H1 (cell line): ENCODE measurements at regions not wholly inside any gene's neighbourhood (a gene's known extent, or its start where the extent isn't known, plus 50 kb on each side); places are given as distances from the start of the nearest gene placed in this dataset.

Source experiments
- CTCF ChIA-PET: fragments of 300-600 bp; sonication (Branson Sonifier 250); formaldehyde crosslinking; loops from one replicate; lab custom pipeline; 2021; ENCODE audit not compliant: partially characterized antibody; lab: Charles Lee
- POLR2A ChIA-PET: fragments of 300-600 bp; sonication (Branson Sonifier 250); formaldehyde crosslinking; loops from one replicate; lab custom pipeline; 2021; ENCODE audit warnings: inconsistent platforms; ENCODE audit not compliant: partially characterized antibody; lab: Charles Lee
- DNase-seq, 2 experiments: peaks; one replicate each; pipeline versions ENCODE4 v3.0.0 to v3.0.0-alpha.2; 2010 to 2022; ENCODE audit warnings: low spot score in 2 of 2, low read depth in 1 of 2, mixed read lengths in 1 of 2
- FAIRE-seq: peaks from 2 replicates; lab custom pipeline; 2011; peaks lifted over from hg19 to GRCh38; lab: Jason Lieb, UNC
- H2AFZ ChIP-seq: 2 replicates; pipeline ENCODE4 v1.8.1; 2012; ENCODE audit warnings: low read length, inconsistent platforms
- H2AK5ac ChIP-seq: 2 replicates; pipeline ENCODE4 v1.6.1; 2013; ENCODE audit warnings: low read depth, low read length
- H2BK120ac ChIP-seq: replicated peaks from 2 replicates; pipeline ENCODE3; 2013; ENCODE audit warnings: low read depth, low read length, inconsistent platforms
- H2BK12ac ChIP-seq: 2 replicates; pipeline ENCODE4 v1.6.1; 2013; ENCODE audit warnings: low read depth, low read length
- H2BK15ac ChIP-seq: 2 replicates; pipeline ENCODE4 v1.6.1; 2013; ENCODE audit warnings: low read length
- H2BK20ac ChIP-seq: 2 replicates; pipeline ENCODE4 v1.6.1; 2013; ENCODE audit warnings: low read length
- H2BK5ac ChIP-seq: 2 replicates; pipeline ENCODE4 v1.6.1; 2013; ENCODE audit warnings: low read depth, low read length
- H3K14ac ChIP-seq: 2 replicates; pipeline ENCODE4 v1.6.1; 2013; ENCODE audit warnings: inconsistent platforms; ENCODE audit not compliant: insufficient read length
- H3K18ac ChIP-seq: 2 replicates; pipeline ENCODE4 v1.6.1; 2013; ENCODE audit warnings: low read length; ENCODE audit errors: extremely low read depth
- H3K23ac ChIP-seq: 2 replicates; pipeline ENCODE4 v1.6.1; 2013; ENCODE audit warnings: inconsistent platforms; ENCODE audit not compliant: insufficient read length
- H3K23me2 ChIP-seq: 2 replicates; pipeline ENCODE4 v1.6.1; 2013; ENCODE audit warnings: low read depth, low read length
- H3K27ac ChIP-seq: 2 replicates; pipeline ENCODE4 v1.6.1; 2011; ENCODE audit warnings: low read depth, low read length, inconsistent platforms
- H3K27me3 ChIP-seq, 4 experiments: replicated peaks in 1 of 4; 1 replicate in 1 of 4; 2 replicates in 3 of 4; pipeline versions ENCODE4 v1.6.1 to v1.8.1; 2011 to 2013; ENCODE audit warnings: low read length in 3 of 4, mild to moderate bottlenecking in 3 of 4, inconsistent platforms in 2 of 4, mixed read lengths in 2 of 4, moderate library complexity in 1 of 4; ENCODE audit not compliant: control insufficient read depth in 3 of 4, insufficient read depth in 3 of 4; ENCODE audit errors: extremely low read depth in 1 of 4
- H3K36me3 ChIP-seq, 4 experiments: 2 replicates each; pipeline versions ENCODE4 v1.6.1 to v1.8.1; 2011 to 2013; ENCODE audit warnings: mild to moderate bottlenecking in 4 of 4, low read length in 3 of 4, moderate library complexity in 2 of 4, control low read depth in 1 of 4, inconsistent platforms in 1 of 4; ENCODE audit not compliant: insufficient read depth in 4 of 4, control insufficient read depth in 2 of 4
- H3K4ac ChIP-seq: replicated peaks from 2 replicates; pipeline ENCODE3; 2013; ENCODE audit warnings: low read length, low read depth, mixed read lengths, inconsistent platforms; ENCODE audit not compliant: insufficient read length
- H3K4me1 ChIP-seq, 4 experiments: replicated peaks in 1 of 4; 1 replicate in 1 of 4; 2 replicates in 3 of 4; pipeline versions ENCODE4 v1.6.1 to v1.8.1; 2011 to 2013; ENCODE audit warnings: low read length in 3 of 4, inconsistent platforms in 2 of 4, mixed read lengths in 1 of 4; ENCODE audit not compliant: insufficient read depth in 4 of 4, control insufficient read depth in 3 of 4
- H3K4me2 ChIP-seq, 2 experiments: 2 replicates each; pipeline versions ENCODE4 v1.6.1 to v1.8.1; 2011 to 2013; ENCODE audit warnings: low read depth in 2 of 2, low read length in 2 of 2, control low read depth in 1 of 2, inconsistent platforms in 1 of 2, mild to moderate bottlenecking in 1 of 2; ENCODE audit not compliant: insufficient read depth in 1 of 2
- H3K4me3 ChIP-seq, 4 experiments: fragments of 200-600, 300-600 bp in 1 of 4; sonication (generic), shearing (Covaris generic), sonication (Bioruptor Twin) in 1 of 4; 2 replicates each; pipeline versions ENCODE4 v1.5.1 to v1.8.1; 2011 to 2016; ENCODE audit warnings: low read length in 4 of 4, low read depth in 3 of 4, control low read depth in 2 of 4, inconsistent platforms in 2 of 4, mild to moderate bottlenecking in 2 of 4, mixed read lengths in 1 of 4, moderate library complexity in 1 of 4; ENCODE audit not compliant: insufficient read depth in 2 of 4; ENCODE audit errors: extremely low read depth in 1 of 4
- H3K56ac ChIP-seq: replicated peaks from 2 replicates; pipeline ENCODE3; 2013; ENCODE audit warnings: low read depth, mild to moderate bottlenecking, mixed read lengths, low read length, inconsistent platforms; ENCODE audit not compliant: insufficient read length
- H3K79me1 ChIP-seq: 2 replicates; pipeline ENCODE4 v1.6.1; 2013; ENCODE audit warnings: low read depth, low read length, control low read depth
- H3K79me2 ChIP-seq, 2 experiments: 2 replicates each; pipeline versions ENCODE4 v1.6.1 to v1.8.1; 2012 to 2013; ENCODE audit warnings: low read length in 2 of 2, mild to moderate bottlenecking in 2 of 2, inconsistent platforms in 1 of 2; ENCODE audit not compliant: insufficient read depth in 2 of 2, control insufficient read depth in 1 of 2
- H3K9ac ChIP-seq, 4 experiments: replicated peaks in 1 of 4; 1 replicate in 1 of 4; 2 replicates in 3 of 4; pipeline versions ENCODE4 v1.6.1 to v1.8.1; 2011 to 2013; ENCODE audit warnings: low read depth in 3 of 4, low read length in 3 of 4, control low read depth in 2 of 4, mild to moderate bottlenecking in 2 of 4, moderate library complexity in 2 of 4, inconsistent platforms in 1 of 4; ENCODE audit errors: extremely low read depth in 1 of 4
- H3K9me3 ChIP-seq, 2 experiments: 2 replicates each; pipeline versions ENCODE4 v1.6.1 to v1.8.1; 2012 to 2013; ENCODE audit warnings: mild to moderate bottlenecking in 2 of 2, moderate library complexity in 2 of 2, control low read depth in 1 of 2, inconsistent platforms in 1 of 2, low read depth in 1 of 2, low read length in 1 of 2, mixed read lengths in 1 of 2; ENCODE audit not compliant: insufficient read depth in 2 of 2
- H4K20me1 ChIP-seq, 2 experiments: replicated peaks in 1 of 2; 2 replicates each; pipeline versions ENCODE3 to v1.8.1; 2011 to 2013; ENCODE audit warnings: inconsistent platforms in 2 of 2, low read length in 2 of 2, mild to moderate bottlenecking in 1 of 2; ENCODE audit not compliant: insufficient read depth in 2 of 2, control insufficient read depth in 1 of 2
- H4K5ac ChIP-seq: 2 replicates; pipeline ENCODE4 v1.6.1; 2013; ENCODE audit warnings: low read length, low read depth, mixed read lengths, inconsistent platforms; ENCODE audit not compliant: insufficient read length
- H4K8ac ChIP-seq: 2 replicates; pipeline ENCODE4 v1.8.0; 2013; ENCODE audit warnings: mild to moderate bottlenecking, moderate library complexity, low read length, inconsistent platforms; ENCODE audit not compliant: insufficient read depth; ENCODE audit errors: extremely low read depth
- H4K91ac ChIP-seq: replicated peaks from 2 replicates; pipeline ENCODE3; 2013; ENCODE audit warnings: low read length, mixed read lengths, inconsistent platforms; ENCODE audit not compliant: insufficient read length
- ASH2L ChIP-seq: fragments of 200-600, 300-600 bp; sonication (generic); IDR thresholded peaks from one replicate; pipeline ENCODE4 v1.7.1; 2017; ENCODE audit warnings: low read length
- ATF3 ChIP-seq: IDR thresholded peaks from 2 replicates; pipeline ENCODE4 v1.6.1; 2011; ENCODE audit warnings: low read depth, mild to moderate bottlenecking, low read length; ENCODE audit not compliant: insufficient read depth
- CHD1 ChIP-seq: IDR thresholded peaks from 2 replicates; pipeline ENCODE4 v1.6.1; 2012; ENCODE audit warnings: low read depth, low read length, improper control_type of control experiment
- CREB1 ChIP-seq: IDR thresholded peaks from 2 replicates; pipeline ENCODE4 v1.6.1; 2012; ENCODE audit warnings: inconsistent platforms
- CTBP2 ChIP-seq: IDR thresholded peaks from 2 replicates; pipeline ENCODE4 v1.7.0; 2011; ENCODE audit warnings: borderline replicate concordance, mild to moderate bottlenecking, moderate library complexity, mixed read lengths, low read length; ENCODE audit not compliant: insufficient read depth, insufficient read length
- EZH2 ChIP-seq: fragments of 200-600 bp; sonication (generic); IDR thresholded peaks from 2 replicates; pipeline ENCODE4 v1.7.1; 2012; ENCODE audit warnings: low read depth, mild to moderate bottlenecking, moderate library complexity, low read length, inconsistent platforms; ENCODE audit not compliant: severe bottlenecking
- KDM4A ChIP-seq: IDR thresholded peaks from one replicate; pipeline ENCODE4 v1.7.1; 2012; ENCODE audit warnings: low read depth, mild to moderate bottlenecking, moderate library complexity, low read length, inconsistent platforms; ENCODE audit not compliant: severe bottlenecking
- KDM5A ChIP-seq: fragments of 200-600 bp; IDR thresholded peaks from 2 replicates; pipeline ENCODE4 v1.7.1; 2012; ENCODE audit warnings: mild to moderate bottlenecking, low read length, inconsistent platforms, mixed read lengths
- MAX ChIP-seq: IDR thresholded peaks from 2 replicates; pipeline ENCODE4 v1.6.1; 2012; ENCODE audit warnings: inconsistent platforms
- RAD21 ChIP-seq, 2 experiments: IDR thresholded peaks in 1 of 2; conservative IDR thresholded peaks in 1 of 2; 2 replicates each; pipeline ENCODE4 v1.6.1; 2011; ENCODE audit warnings: low read depth in 2 of 2, low read length in 2 of 2, improper control_type of control experiment in 1 of 2, inconsistent platforms in 1 of 2, mild to moderate bottlenecking in 1 of 2, moderate library complexity in 1 of 2
- SUZ12 ChIP-seq: fragments of 200-600 bp; sonication (generic); IDR thresholded peaks from 2 replicates; pipeline ENCODE4 v1.6.1; 2012; ENCODE audit warnings: mild to moderate bottlenecking, inconsistent platforms, low read length, moderate library complexity, mixed read lengths
- TAF7 ChIP-seq: optimal IDR thresholded peaks from 2 replicates; pipeline ENCODE3; 2011; ENCODE audit warnings: low read depth, mild to moderate bottlenecking, inconsistent platforms, low read length, moderate library complexity, borderline replicate concordance
- TCF12 ChIP-seq: IDR thresholded peaks from 2 replicates; pipeline ENCODE4 v1.6.1; 2011; ENCODE audit warnings: low read depth, mild to moderate bottlenecking, low read length
- TEAD4 ChIP-seq: IDR thresholded peaks from 2 replicates; pipeline ENCODE4 v1.6.1; 2012; ENCODE audit warnings: low read depth, low read length, inconsistent platforms, mixed read lengths
- WGBS, 2 experiments: shearing (Covaris generic) in 1 of 2; methylation state at CpG; one replicate each; pipeline versions ENCODE4 v1.1.6 to v1.1.7; 2013 to 2015; ENCODE audit warnings: low lambda C conversion rate in 2 of 2, mixed read lengths in 2 of 2, inconsistent platforms in 1 of 2, low coverage in 1 of 2, missing lambda C conversion rate in 1 of 2; ENCODE audit not compliant: insufficient replicate concordance in 2 of 2, insufficient coverage in 1 of 2, insufficient read length in 1 of 2; ENCODE audit errors: extremely low coverage in 1 of 2, missing lambda C conversion rate in 1 of 2; 5-methylcytosine and 5-hydroxymethylcytosine counted together

GRCh38 chr13:33590936-33591335, 227.0 kb upstream of the RFC3 start:
- Histone ChIP-seq H2BK15ac (no peak overlapping the region), H3K23ac (no peak overlapping the region), H4K5ac (no peak overlapping the region), H3K4ac (no peak overlapping the region), H3K56ac (no peak overlapping the region), H3K27me3 (no peaks in the 10 kb centered on the region), H3K79me2 (no peaks in the 10 kb centered on the region), H2AFZ (no peak overlapping the region), H2BK12ac (no peak overlapping the region), H4K8ac (no peak overlapping the region), H3K27ac (no peak overlapping the region), H3K4me1 (no peaks in the 10 kb centered on the region), H3K14ac (no peak overlapping the region), H2BK5ac (no peak overlapping the region), H2BK120ac (no peak overlapping the region), H3K4me2 (no peak overlapping the region), H3K36me3 (no peaks in the 10 kb centered on the region), H4K20me1 (no peaks in the 10 kb centered on the region), H2BK20ac (no peak overlapping the region), H3K9me3 (no peaks in the 10 kb centered on the region), H2AK5ac (no peak overlapping the region), H3K9ac (no peak overlapping the region), H3K23me2 (no peaks in the 10 kb centered on the region), H3K18ac (no peak overlapping the region), H3K4me3 (no peak overlapping the region), H4K91ac (no peak overlapping the region), H3K79me1 (no peaks in the 10 kb centered on the region)
- ChIA-PET POLR2A (no interaction called here), CTCF (no interaction called here)
- 92% methylated on average over 6 of the region's 6 CpGs; no CpG with 5 or more reads in 1 of the 2 experiments for WGBS, 2 experiments
- DNase-seq = no peak
- no peak for FAIRE-seq
- no peak for TF ChIP-seq ATF3
- no peak for TF ChIP-seq CHD1
- no peak for TF ChIP-seq MAX
- no peak for TF ChIP-seq EZH2
- no peak for TF ChIP-seq TAF7
- no peak for TF ChIP-seq KDM5A
- no peak for TF ChIP-seq SUZ12
- TF ChIP-seq ASH2L = no peak
- TF ChIP-seq TCF12 = no peak
- TF ChIP-seq KDM4A = no peak
- TF ChIP-seq RAD21 (IDR thresholded peaks at IDR 0.05 in 1 of 2, conservative IDR thresholded peaks at IDR 0.05 in 1 of 2; ENCODE audit: low read depth in 2 of 2, low read length in 2 of 2) = no peak
- TF ChIP-seq TEAD4 = no peak
- TF ChIP-seq CREB1 = no peak
- no peak for TF ChIP-seq CTBP2
